ENCODE measurements at regions not wholly inside any gene's neighbourhood (a gene's known extent, or its start where the extent isn't known, plus 50 kb on each side); places are given as distances from the start of the nearest gene placed in this dataset.

- Histone ChIP-seq H3K14ac (ENCODE audit: low read length) (no peak overlapping the region), H3K4me1 (ENCODE audit: control insufficient read depth in 1 of 2, insufficient read depth in 2 of 2, low read length in 2 of 2) (peaks cover 0 to 4% of the 10 kb centered on the region in 2 experiments), H2AFZ (ENCODE audit: insufficient read depth, low read length, poor library complexity) (no peak overlapping the region), H3K4me2 (ENCODE audit: low read length) (no peak overlapping the region), H3K18ac (ENCODE audit: low read length) (no peak overlapping the region), H4K91ac (ENCODE audit: low read depth, low read length) (no peak overlapping the region), H3K4ac (ENCODE audit: low read depth, low read length) (no peak overlapping the region), H3K4me3 (ENCODE audit: low read depth, low read length) (no peak overlapping the region), H2BK120ac (ENCODE audit: insufficient read depth, low read length, poor library complexity) (no peak overlapping the region), H2AK5ac (ENCODE audit: low read length) (no peak overlapping the region), H3K9me3 (ENCODE audit: insufficient read depth, low read depth, low read length) (no peaks in the 10 kb centered on the region), H3K36me3 (ENCODE audit: control insufficient read depth in 1 of 2, insufficient read depth in 2 of 2, low read length in 2 of 2) (no peaks in the 10 kb centered on the region), H4K12ac (ENCODE audit: low read depth, low read length) (no peak overlapping the region), H2BK12ac (ENCODE audit: low read length) (no peak overlapping the region), H2BK5ac (ENCODE audit: low read depth, low read length, poor library complexity) (no peak overlapping the region), H3K9ac (ENCODE audit: low read length) (no peak overlapping the region), H3K79me1 (ENCODE audit: low read length) (no peaks in the 10 kb centered on the region), H4K8ac (ENCODE audit: low read depth, low read length) (no peak overlapping the region), H3K27me3 (ENCODE audit: insufficient read depth, low read length) (no peaks in the 10 kb centered on the region), H3K23ac (ENCODE audit: low read length) (no peak overlapping the region), H3K79me2 (ENCODE audit: control insufficient read depth, insufficient read depth, low read length, poor library complexity) (no peaks in the 10 kb centered on the region), H3K27ac (ENCODE audit: low read depth, low read length) (no peak overlapping the region)
- no peak for DNase-seq
- WGBS (ENCODE audit: extremely low coverage, insufficient coverage, insufficient read length) = no CpG with 5 or more reads among the region's 12 CpGs
Measured at GRCh38 chr2:120490091-120490798, 144.3 kb downstream of the INHBB start.

- Histone ChIP-seq H2BK12ac (ENCODE audit: low read length) (no peak overlapping the region), H2BK120ac (ENCODE audit: insufficient read depth, low read length, poor library complexity) (no peak overlapping the region), H3K18ac (ENCODE audit: low read length) (no peak overlapping the region), H3K9ac (ENCODE audit: low read length) (no peak overlapping the region), H3K9me3 (ENCODE audit: insufficient read depth, low read depth, low read length) (no peaks in the 10 kb centered on the region), H3K4me3 (ENCODE audit: low read depth, low read length) (no peak overlapping the region), H4K8ac (ENCODE audit: low read depth, low read length) (no peak overlapping the region), H3K23ac (ENCODE audit: low read length) (no peak overlapping the region), H3K27me3 (ENCODE audit: insufficient read depth, low read length) (no peaks in the 10 kb centered on the region), H3K4me1 (ENCODE audit: control insufficient read depth in 1 of 2, insufficient read depth in 2 of 2, low read length in 2 of 2) (peaks cover 0 to 4% of the 10 kb centered on the region in 2 experiments), H3K79me2 (ENCODE audit: control insufficient read depth, insufficient read depth, low read length, poor library complexity) (no peaks in the 10 kb centered on the region), H2AK5ac (ENCODE audit: low read length) (no peak overlapping the region), H4K91ac (ENCODE audit: low read depth, low read length) (no peak overlapping the region), H3K36me3 (ENCODE audit: control insufficient read depth in 1 of 2, insufficient read depth in 2 of 2, low read length in 2 of 2) (no peaks in the 10 kb centered on the region), H3K4ac (ENCODE audit: low read depth, low read length) (no peak overlapping the region), H3K4me2 (ENCODE audit: low read length) (no peak overlapping the region), H4K12ac (ENCODE audit: low read depth, low read length) (no peak overlapping the region), H2BK5ac (ENCODE audit: low read depth, low read length, poor library complexity) (no peak overlapping the region), H3K27ac (ENCODE audit: low read depth, low read length) (no peak overlapping the region), H3K14ac (ENCODE audit: low read length) (no peak overlapping the region), H3K79me1 (ENCODE audit: low read length) (no peaks in the 10 kb centered on the region), H2AFZ (ENCODE audit: insufficient read depth, low read length, poor library complexity) (no peak overlapping the region)
- WGBS (ENCODE audit: extremely low coverage, insufficient coverage, insufficient read length) = no CpG with 5 or more reads among the region's 1 CpG
- no peak for DNase-seq
Measured at GRCh38 chr2:120491111-120491625, 145.2 kb downstream of the INHBB start.

- Histone ChIP-seq H2AFZ (ENCODE audit: insufficient read depth, low read length, poor library complexity) (no peak overlapping the region), H3K36me3 (ENCODE audit: control insufficient read depth in 1 of 2, insufficient read depth in 2 of 2, low read length in 2 of 2) (no peaks in the 10 kb centered on the region), H3K4ac (ENCODE audit: low read depth, low read length) (no peak overlapping the region), H3K4me3 (ENCODE audit: low read depth, low read length) (no peak overlapping the region), H2AK5ac (ENCODE audit: low read length) (no peak overlapping the region), H4K12ac (ENCODE audit: low read depth, low read length) (no peak overlapping the region), H2BK12ac (ENCODE audit: low read length) (no peak overlapping the region), H2BK120ac (ENCODE audit: insufficient read depth, low read length, poor library complexity) (no peak overlapping the region), H4K91ac (ENCODE audit: low read depth, low read length) (no peak overlapping the region), H4K8ac (ENCODE audit: low read depth, low read length) (no peak overlapping the region), H3K79me1 (ENCODE audit: low read length) (no peaks in the 10 kb centered on the region), H3K18ac (ENCODE audit: low read length) (no peak overlapping the region), H3K4me1 (ENCODE audit: control insufficient read depth in 1 of 2, insufficient read depth in 2 of 2, low read length in 2 of 2) (no peaks in the 10 kb centered on the region), H3K9me3 (ENCODE audit: insufficient read depth, low read depth, low read length) (no peaks in the 10 kb centered on the region), H3K4me2 (ENCODE audit: low read length) (no peak overlapping the region), H2BK5ac (ENCODE audit: low read depth, low read length, poor library complexity) (no peak overlapping the region), H3K9ac (ENCODE audit: low read length) (no peak overlapping the region), H3K23ac (ENCODE audit: low read length) (no peak overlapping the region), H3K14ac (ENCODE audit: low read length) (no peak overlapping the region), H3K27me3 (ENCODE audit: insufficient read depth, low read length) (no peaks in the 10 kb centered on the region), H3K79me2 (ENCODE audit: control insufficient read depth, insufficient read depth, low read length, poor library complexity) (no peaks in the 10 kb centered on the region), H3K27ac (ENCODE audit: low read depth, low read length) (no peak overlapping the region)
- DNase-seq = no peak
- WGBS (ENCODE audit: extremely low coverage, insufficient coverage, insufficient read length) = no CpG with 5 or more reads among the region's 5 CpGs
Measured at GRCh38 chr2:120493231-120493630, 147.3 kb downstream of the INHBB start.

- Histone ChIP-seq H2AK5ac (ENCODE audit: low read length) (no peak overlapping the region), H2BK5ac (ENCODE audit: low read depth, low read length, poor library complexity) (no peak overlapping the region), H3K4ac (ENCODE audit: low read depth, low read length) (no peak overlapping the region), H3K36me3 (ENCODE audit: control insufficient read depth in 1 of 2, insufficient read depth in 2 of 2, low read length in 2 of 2) (no peaks in the 10 kb centered on the region), H2AFZ (ENCODE audit: insufficient read depth, low read length, poor library complexity) (no peak overlapping the region), H3K9ac (ENCODE audit: low read length) (no peak overlapping the region), H3K4me3 (ENCODE audit: low read depth, low read length) (no peak overlapping the region), H3K27me3 (ENCODE audit: insufficient read depth, low read length) (no peaks in the 10 kb centered on the region), H3K27ac (ENCODE audit: low read depth, low read length) (no peak overlapping the region), H3K9me3 (ENCODE audit: insufficient read depth, low read depth, low read length) (no peaks in the 10 kb centered on the region), H3K4me1 (ENCODE audit: control insufficient read depth in 1 of 2, insufficient read depth in 2 of 2, low read length in 2 of 2) (no peaks in the 10 kb centered on the region), H2BK12ac (ENCODE audit: low read length) (no peak overlapping the region), H4K91ac (ENCODE audit: low read depth, low read length) (no peak overlapping the region), H3K18ac (ENCODE audit: low read length) (no peak overlapping the region), H3K79me1 (ENCODE audit: low read length) (no peaks in the 10 kb centered on the region), H3K23ac (ENCODE audit: low read length) (no peak overlapping the region), H4K8ac (ENCODE audit: low read depth, low read length) (no peak overlapping the region), H3K14ac (ENCODE audit: low read length) (no peak overlapping the region), H3K4me2 (ENCODE audit: low read length) (no peak overlapping the region), H3K79me2 (ENCODE audit: control insufficient read depth, insufficient read depth, low read length, poor library complexity) (no peaks in the 10 kb centered on the region), H4K12ac (ENCODE audit: low read depth, low read length) (no peak overlapping the region), H2BK120ac (ENCODE audit: insufficient read depth, low read length, poor library complexity) (no peak overlapping the region)
- no peak for DNase-seq
Measured at GRCh38 chr2:120494446-120494845, 148.5 kb downstream of the INHBB start.

All from trophoblast cell (in vitro differentiated cells and primary cell).